ENCODE measurements at regions not wholly inside any gene's neighbourhood (a gene's known extent, or its start where the extent isn't known, plus 50 kb on each side); places are given as distances from the start of the nearest gene placed in this dataset.

- TF ChIP-seq RXRA (IDR thresholded peaks at IDR 0.05) (no peak), GABPA (IDR thresholded peaks at IDR 0.05 in 1 of 2, conservative IDR thresholded peaks at IDR 0.05 in 1 of 2) (no peak), SP1 (IDR thresholded peaks at IDR 0.05) (no peak), FOXA1 (IDR thresholded peaks at IDR 0.05) (no peak)
These were observed 1404.5 kb upstream of the SPRY2 start (continued) for GRCh38 chr13:81745391-81745790.

GRCh38 chr13:81738364-81738763 is 1397.4 kb upstream of the SPRY2 start:
- Histone ChIP-seq H3K9ac (ENCODE audit: low read depth in 1 of 2, low read length in 2 of 2) (no peak overlapping the region), H3K27ac (ENCODE audit: low read depth in 1 of 2, low read length in 2 of 2) (no peak overlapping the region), H3K27me3 (ENCODE audit: control insufficient read depth in 4 of 4, insufficient read depth in 4 of 4, low read length in 3 of 4) (peaks cover 0 to 6% (median 0%) of the 10 kb centered on the region in 4 donors), H3K9me3 (ENCODE audit: control insufficient read depth in 4 of 4, low read length in 3 of 4) (no peaks in the 10 kb centered on the region), H3K36me3 (ENCODE audit: control insufficient read depth in 4 of 4, insufficient read depth in 3 of 4, low read depth in 1 of 4, low read length in 3 of 4) (no peaks in the 10 kb centered on the region), H3K4me3 (ENCODE audit: low read depth in 1 of 3, low read length in 3 of 3) (no peak overlapping the region), H3K4me1 (ENCODE audit: control insufficient read depth in 4 of 4, insufficient read depth in 4 of 4, low read length in 3 of 4) (no peaks in the 10 kb centered on the region)
- DNase-seq (ENCODE audit: low spot score) = no peak
- no peak for TF ChIP-seq HNF4A (conservative IDR thresholded peaks at IDR 0.05)
- no peak for TF ChIP-seq HNF4G (IDR thresholded peaks at IDR 0.05)
- no peak for TF ChIP-seq GABPA (IDR thresholded peaks at IDR 0.05 in 1 of 2, conservative IDR thresholded peaks at IDR 0.05 in 1 of 2)
- TF ChIP-seq NR2F2 (IDR thresholded peaks at IDR 0.05) = no peak
- TF ChIP-seq CTCF (IDR thresholded peaks at IDR 0.05; ENCODE audit: low read depth, low read length, missing input control) = no peak
- no peak for TF ChIP-seq JUND (IDR thresholded peaks at IDR 0.05)
- TF ChIP-seq FOXA1 (IDR thresholded peaks at IDR 0.05) = no peak
- 30% methylated on average over 1 of the region's 1 CpG for WGBS

- TF ChIP-seq ZBTB33 (IDR thresholded peaks at IDR 0.05) = no peak
- no peak for TF ChIP-seq EGR1 (IDR thresholded peaks at IDR 0.05; ENCODE audit: low read depth in 2 of 2)
- no peak for TF ChIP-seq ATF3 (IDR thresholded peaks at IDR 0.05)
- TF ChIP-seq YY1 (IDR thresholded peaks at IDR 0.05) = no peak
- TF ChIP-seq FOXA2 (IDR thresholded peaks at IDR 0.05) = no peak
- TF ChIP-seq MAX (IDR thresholded peaks at IDR 0.05) = no peak
- WGBS = 89% methylated on average over 14 of the region's 14 CpGs
These were observed 1385.3 kb upstream of the SPRY2 start for GRCh38 chr13:81726037-81726726.

More at GRCh38 chr13:81726037-81726726, 1385.3 kb upstream of the SPRY2 start:
- H3K9ac ChIP-seq (ENCODE audit: low read depth in 1 of 2, low read length in 2 of 2) = no peak overlapping the region
- H3K36me3 ChIP-seq (ENCODE audit: control insufficient read depth in 4 of 4, insufficient read depth in 3 of 4, low read depth in 1 of 4, low read length in 3 of 4) = no peaks in the 10 kb centered on the region
- no peak overlapping the region for H3K27ac ChIP-seq (ENCODE audit: low read depth in 1 of 2, low read length in 2 of 2)
- no peak overlapping the region for H3K4me3 ChIP-seq (ENCODE audit: low read depth in 1 of 3, low read length in 3 of 3)
- peaks cover 0 to 3% (median 0%) of the 10 kb centered on the region in 4 donors for H3K9me3 ChIP-seq (ENCODE audit: control insufficient read depth in 4 of 4, low read length in 3 of 4)
- no peaks in the 10 kb centered on the region for H3K27me3 ChIP-seq (ENCODE audit: control insufficient read depth in 4 of 4, insufficient read depth in 4 of 4, low read length in 3 of 4)
- DNase-seq (ENCODE audit: low spot score) = no peak
- H3K4me1 ChIP-seq (ENCODE audit: control insufficient read depth in 4 of 4, insufficient read depth in 4 of 4, low read length in 3 of 4) = no peaks in the 10 kb centered on the region
